Activated B cell treated with CpG ODN at 0.5 μM for 24 hours (primary cell): ENCODE measurements at regions not wholly inside any gene's neighbourhood (a gene's known extent, or its start where the extent isn't known, plus 50 kb on each side); places are given as distances from the start of the nearest gene placed in this dataset.
"Not testable (repeated sequence)": the region's sequence is repeated elsewhere in the genome, so short reads cannot be mapped to it uniquely, and the experiment has no call there.

ENCODE experiments used
- ATAC-seq: fragments of 200-7000 bp; cut with Tn5 transposase; one replicate; pipeline ENCODE4 v1.10.0; 2021; ENCODE audit warnings: low read depth, mild to moderate bottlenecking, moderate library complexity
- CTCF ChIA-PET: fragments of 350-600 bp; sonication (Branson Sonifier 250); formaldehyde crosslinking; loops from one replicate; lab custom pipeline; 2021; ENCODE audit warnings: antibody characterized with exemption; lab: Charles Lee
- POLR2A ChIA-PET: fragments of 350-600 bp; sonication (Branson Sonifier 250); formaldehyde crosslinking; loops from one replicate; lab custom pipeline; 2021; ENCODE audit warnings: antibody characterized with exemption; lab: Charles Lee
- DNase-seq: peaks from one replicate; pipeline ENCODE4 v3.0.0; 2022
- H3K27ac Mint-ChIP-seq: one replicate; pipeline ENCODE4 v1.8.0; 2020; ENCODE audit warnings: mixed read lengths
- H3K27me3 Mint-ChIP-seq: one replicate; pipeline ENCODE4 v1.8.0; 2021; ENCODE audit warnings: mixed read lengths
- H3K36me3 Mint-ChIP-seq: one replicate; pipeline ENCODE4 v1.8.0; 2021; ENCODE audit warnings: low read depth, mixed read lengths
- H3K4me1 Mint-ChIP-seq: one replicate; pipeline ENCODE4 v1.8.0; 2021; ENCODE audit warnings: mixed read lengths
- H3K4me3 Mint-ChIP-seq: one replicate; pipeline ENCODE4 v1.8.0; 2020; ENCODE audit warnings: mild to moderate bottlenecking, mixed read lengths
- H3K9me3 Mint-ChIP-seq: one replicate; pipeline ENCODE4 v1.8.0; 2020; ENCODE audit warnings: mixed read lengths
- CTCF ChIP-seq: fragments of 200-600 bp; IDR thresholded peaks from one replicate; pipeline ENCODE4 v1.8.0; 2022; ENCODE audit warnings: antibody characterized with exemption, mild to moderate bottlenecking
- intact Hi-C: fragments of 100-400 bp; cut with micrococcal nuclease; formaldehyde crosslinking; loops from one replicate; pipeline ENCODE4 v1.15.1; 2024

- H3K4me1 Mint-ChIP-seq = no peaks in the 10 kb centered on the region
- ChIA-PET CTCF (no interaction called here), POLR2A (no interaction called here)
- no peak overlapping the region for H3K4me3 Mint-ChIP-seq
- H3K27me3 Mint-ChIP-seq = no peaks in the 10 kb centered on the region
- TF ChIP-seq CTCF = no peak
- ATAC-seq (no peak), DNase-seq (no peak)
- H3K27ac Mint-ChIP-seq = no peak overlapping the region
- H3K36me3 Mint-ChIP-seq = no peaks in the 10 kb centered on the region
- peaks cover 2% of the 10 kb centered on the region for H3K9me3 Mint-ChIP-seq
- intact Hi-C loops = no loop called here
Measured at GRCh38 chr17:53227111-53227510, 595.6 kb upstream of the KIF2B start.

GRCh38 chr17:53219821-53220220 lies 602.9 kb upstream of the KIF2B start:
- DNase-seq = no peak
- peaks cover 11% of the 10 kb centered on the region for H3K9me3 Mint-ChIP-seq
- H3K27me3 Mint-ChIP-seq = no peaks in the 10 kb centered on the region
- intact Hi-C loops = no loop called here
- no peak overlapping the region for H3K4me3 Mint-ChIP-seq
- POLR2A ChIA-PET = no interaction called here
- no peaks in the 10 kb centered on the region for H3K36me3 Mint-ChIP-seq
- no peak overlapping the region for H3K27ac Mint-ChIP-seq
- H3K4me1 Mint-ChIP-seq = no peaks in the 10 kb centered on the region
- TF ChIP-seq CTCF = no peak
- ATAC-seq = no peak
- CTCF ChIA-PET = no interaction called here

GRCh38 chr17:53218723-53219122 lies 604.0 kb upstream of the KIF2B start:
- no peak for DNase-seq
- no peak for ATAC-seq
- no peaks in the 10 kb centered on the region for H3K27me3 Mint-ChIP-seq
- ChIA-PET POLR2A (no interaction called here), CTCF (no interaction called here)
- intact Hi-C loops = no loop called here
- H3K27ac Mint-ChIP-seq = no peak overlapping the region
- TF ChIP-seq CTCF = no peak
- no peaks in the 10 kb centered on the region for H3K36me3 Mint-ChIP-seq
- H3K9me3 Mint-ChIP-seq = peaks cover 9% of the 10 kb centered on the region
- no peaks in the 10 kb centered on the region for H3K4me1 Mint-ChIP-seq
- H3K4me3 Mint-ChIP-seq = no peak overlapping the region

GRCh38 chr17:53217311-53217710 lies 605.4 kb upstream of the KIF2B start:
- peaks cover 9% of the 10 kb centered on the region for H3K9me3 Mint-ChIP-seq
- ChIA-PET POLR2A (no interaction called here), CTCF (no interaction called here)
- intact Hi-C loops = no loop called here
- no peak for TF ChIP-seq CTCF
- ATAC-seq (no peak), DNase-seq (no peak)
- H3K36me3 Mint-ChIP-seq = no peaks in the 10 kb centered on the region
- H3K27ac Mint-ChIP-seq = no peak overlapping the region
- H3K4me1 Mint-ChIP-seq = no peaks in the 10 kb centered on the region
- H3K4me3 Mint-ChIP-seq = no peak overlapping the region
- H3K27me3 Mint-ChIP-seq = no peaks in the 10 kb centered on the region

GRCh38 chr17:53208935-53209334 lies 613.8 kb upstream of the KIF2B start:
- H3K4me3 Mint-ChIP-seq, H3K27ac Mint-ChIP-seq, H3K4me1 Mint-ChIP-seq, DNase-seq, H3K36me3 Mint-ChIP-seq, POLR2A ChIA-PET, ATAC-seq, intact Hi-C loops, CTCF ChIA-PET, H3K27me3 Mint-ChIP-seq: not testable (repeated sequence)
- peaks cover 10% of the 10 kb centered on the region for H3K9me3 Mint-ChIP-seq

GRCh38 chr17:53193044-53193443 lies 629.7 kb upstream of the KIF2B start:
- H3K27ac Mint-ChIP-seq = no peak overlapping the region
- DNase-seq = no peak
- no peaks in the 10 kb centered on the region for H3K36me3 Mint-ChIP-seq
- H3K4me3 Mint-ChIP-seq = no peak overlapping the region
- ATAC-seq = no peak
- intact Hi-C loops = no loop called here
- H3K9me3 Mint-ChIP-seq = peaks cover 9% of the 10 kb centered on the region
- ChIA-PET CTCF (no interaction called here), POLR2A (no interaction called here)
- no peaks in the 10 kb centered on the region for H3K4me1 Mint-ChIP-seq
- no peaks in the 10 kb centered on the region for H3K27me3 Mint-ChIP-seq
- no peak for TF ChIP-seq CTCF
